SIG-M5 treated with dmso at 0.1 percent for 504 hours (cell line): ENCODE measurements at regions not wholly inside any gene's neighbourhood (a gene's known extent, or its start where the extent isn't known, plus 50 kb on each side); places are given as distances from the start of the nearest gene placed in this dataset.

Source experiments
- DNase-seq: peaks from one replicate; lab custom pipeline; 2025; ENCODE audit not compliant: unreplicated experiment; lab: John Stamatoyannopoulos, UW

GRCh38 chr2:16148632-16149348 lies 208.4 kb downstream of the MYCN start:
- no peak for DNase-seq

GRCh38 chr2:16142383-16143361 lies 202.3 kb downstream of the MYCN start:
- no peak for DNase-seq

- DNase-seq = no peak
Observed at GRCh38 chr2:16141641-16141921, 201.2 kb downstream of the MYCN start.

- DNase-seq = no peak
Observed at GRCh38 chr2:16140771-16141640, 200.7 kb downstream of the MYCN start.

- no peak for DNase-seq
Observed at GRCh38 chr2:16139663-16140615, 199.6 kb downstream of the MYCN start.

- no peak for DNase-seq
Observed at GRCh38 chr2:16138811-16139662, 198.7 kb downstream of the MYCN start.

- DNase-seq = no peak
Observed at GRCh38 chr2:16137080-16137755, 196.9 kb downstream of the MYCN start.

- DNase-seq = no peak
Observed at GRCh38 chr2:16136461-16137035, 196.2 kb downstream of the MYCN start.

- DNase-seq = no peak
Observed at GRCh38 chr2:16135913-16136310, 195.6 kb downstream of the MYCN start.

GRCh38 chr2:16135196-16135912 lies 195.0 kb downstream of the MYCN start:
- DNase-seq = no peak

- DNase-seq = no peak
Observed at GRCh38 chr2:16134436-16135165, 194.3 kb downstream of the MYCN start.

GRCh38 chr2:16130906-16131400 lies 190.6 kb downstream of the MYCN start:
- DNase-seq = no peak

- DNase-seq = no peak
Observed at GRCh38 chr2:16130541-16130880, 190.2 kb downstream of the MYCN start.

GRCh38 chr2:16129716-16130540 lies 189.6 kb downstream of the MYCN start:
- DNase-seq = no peak

GRCh38 chr2:16128746-16129610 lies 188.6 kb downstream of the MYCN start:
- DNase-seq = no peak
